GM12872 (cell line): ENCODE measurements at regions not wholly inside any gene's neighbourhood (a gene's known extent, or its start where the extent isn't known, plus 50 kb on each side); places are given as distances from the start of the nearest gene placed in this dataset.

Source experiments
- TF ChIP-seq, protein P1 (sequence below): IDR thresholded peaks from 3 replicates; pipeline ENCODE4 v1.5.1; 2011; ENCODE audit warnings: low read depth, mild to moderate bottlenecking, low read length, moderate library complexity; ENCODE audit not compliant: insufficient read depth

DNA sequence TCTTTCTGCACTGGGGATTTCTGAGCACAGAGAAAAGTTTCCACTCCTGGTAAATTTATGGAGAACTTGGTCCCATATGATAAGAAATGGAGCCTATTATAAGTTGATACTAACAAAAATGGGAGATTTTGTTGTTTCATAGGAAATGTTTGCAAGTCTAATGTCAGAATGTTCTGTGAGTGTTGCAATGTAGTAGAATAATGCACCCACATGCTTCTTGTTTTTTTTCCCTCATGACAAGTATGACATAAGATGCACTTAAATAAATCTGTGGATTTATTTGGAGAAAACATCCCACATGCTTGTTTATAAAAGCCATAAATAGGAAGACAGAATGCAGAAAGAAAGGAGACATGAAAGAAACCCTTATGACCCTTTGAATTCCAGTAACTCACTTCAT, 50.8 kb upstream of the KCNJ6 start:
- TF ChIP-seq, protein P1, sequence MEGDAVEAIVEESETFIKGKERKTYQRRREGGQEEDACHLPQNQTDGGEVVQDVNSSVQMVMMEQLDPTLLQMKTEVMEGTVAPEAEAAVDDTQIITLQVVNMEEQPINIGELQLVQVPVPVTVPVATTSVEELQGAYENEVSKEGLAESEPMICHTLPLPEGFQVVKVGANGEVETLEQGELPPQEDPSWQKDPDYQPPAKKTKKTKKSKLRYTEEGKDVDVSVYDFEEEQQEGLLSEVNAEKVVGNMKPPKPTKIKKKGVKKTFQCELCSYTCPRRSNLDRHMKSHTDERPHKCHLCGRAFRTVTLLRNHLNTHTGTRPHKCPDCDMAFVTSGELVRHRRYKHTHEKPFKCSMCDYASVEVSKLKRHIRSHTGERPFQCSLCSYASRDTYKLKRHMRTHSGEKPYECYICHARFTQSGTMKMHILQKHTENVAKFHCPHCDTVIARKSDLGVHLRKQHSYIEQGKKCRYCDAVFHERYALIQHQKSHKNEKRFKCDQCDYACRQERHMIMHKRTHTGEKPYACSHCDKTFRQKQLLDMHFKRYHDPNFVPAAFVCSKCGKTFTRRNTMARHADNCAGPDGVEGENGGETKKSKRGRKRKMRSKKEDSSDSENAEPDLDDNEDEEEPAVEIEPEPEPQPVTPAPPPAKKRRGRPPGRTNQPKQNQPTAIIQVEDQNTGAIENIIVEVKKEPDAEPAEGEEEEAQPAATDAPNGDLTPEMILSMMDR, result no peak

DNA sequence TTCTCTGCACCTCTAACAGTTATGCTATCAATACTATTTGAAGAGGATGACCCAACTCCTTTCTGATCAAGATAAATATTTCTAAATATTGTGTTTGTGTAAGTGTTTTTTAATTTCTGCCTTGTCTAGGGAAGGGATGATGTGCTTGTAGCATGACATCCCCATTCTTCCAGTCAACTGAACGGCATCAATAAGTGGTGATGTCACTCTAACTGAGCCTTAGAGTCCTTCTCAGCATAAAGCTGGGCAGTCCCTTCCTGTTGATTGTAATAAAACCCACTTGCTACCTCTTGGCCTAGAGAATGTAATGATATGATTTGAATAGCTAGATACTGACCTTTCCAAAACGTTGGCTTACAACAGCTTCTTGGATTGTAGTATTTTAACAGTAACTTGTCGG, 52.5 kb upstream of the KCNJ6 start:
- TF ChIP-seq, protein P1, result no peak

DNA sequence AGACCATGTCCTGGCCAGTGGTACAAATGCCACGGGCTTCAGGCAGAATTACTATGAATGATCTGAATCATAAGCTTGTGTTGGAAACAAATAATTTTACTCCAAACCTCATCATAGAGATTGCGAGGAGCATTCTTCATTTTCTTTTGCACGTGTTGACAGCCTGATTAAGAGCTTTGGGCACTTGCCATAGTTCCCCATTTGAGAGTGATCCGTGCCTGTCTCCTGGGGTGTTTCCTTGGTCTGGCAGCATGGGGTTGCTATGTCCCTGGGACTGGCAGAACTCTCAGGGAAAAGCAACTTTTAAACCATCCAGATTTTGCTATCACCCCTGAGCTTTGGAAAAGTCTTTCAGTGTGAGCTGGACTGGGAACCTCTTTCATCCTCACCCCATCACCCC, 54.3 kb upstream of the KCNJ6 start:
- TF ChIP-seq, protein P1, result no peak

DNA sequence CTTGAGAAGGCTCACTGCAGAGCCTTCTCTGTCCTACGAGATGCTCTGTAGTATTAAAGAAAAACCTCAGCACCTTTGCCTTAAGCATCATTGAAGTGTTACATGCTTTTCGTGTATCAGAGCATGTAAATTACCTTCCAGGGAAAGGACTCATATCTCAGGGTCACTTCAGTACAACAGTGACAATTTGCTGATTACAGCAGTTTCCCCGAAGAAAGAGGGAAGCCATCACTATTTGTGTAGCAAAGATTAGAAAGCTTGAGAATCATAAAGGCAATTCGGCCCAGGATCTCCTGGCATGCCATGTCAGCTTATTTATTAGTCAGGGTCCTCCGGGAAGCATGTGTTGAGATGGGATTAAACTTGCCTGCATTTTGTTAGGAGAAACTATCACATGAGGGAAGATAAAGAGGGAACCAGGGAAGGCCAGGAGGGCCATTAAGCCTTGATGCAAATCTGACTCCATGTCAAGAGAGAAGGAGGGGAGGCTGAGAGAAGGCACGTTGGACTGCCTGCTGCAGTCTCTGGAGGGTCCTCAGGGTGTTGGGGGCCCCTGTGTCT, 55.2 kb upstream of the KCNJ6 start:
- TF ChIP-seq, protein P1, result no peak

DNA sequence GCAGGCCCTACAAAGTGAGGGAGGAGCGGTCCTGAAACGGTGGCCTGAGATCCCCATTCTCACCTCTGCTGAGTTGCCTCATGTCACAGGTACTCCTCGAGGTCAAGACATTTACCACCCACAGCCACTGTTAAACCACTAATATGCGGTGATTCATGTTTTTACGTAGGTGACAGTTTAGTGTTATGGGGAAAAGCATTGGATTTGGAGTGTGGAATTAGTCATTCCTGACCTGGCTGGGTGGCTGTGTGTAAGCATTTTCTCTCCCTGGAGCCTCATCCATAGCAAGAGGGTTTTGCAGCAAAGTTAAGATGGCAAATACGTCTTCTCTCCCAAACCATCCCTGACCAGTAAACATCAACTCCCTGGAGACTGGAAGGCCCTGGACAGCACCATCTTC, 57.8 kb upstream of the KCNJ6 start:
- TF ChIP-seq, protein P1, result no peak

DNA sequence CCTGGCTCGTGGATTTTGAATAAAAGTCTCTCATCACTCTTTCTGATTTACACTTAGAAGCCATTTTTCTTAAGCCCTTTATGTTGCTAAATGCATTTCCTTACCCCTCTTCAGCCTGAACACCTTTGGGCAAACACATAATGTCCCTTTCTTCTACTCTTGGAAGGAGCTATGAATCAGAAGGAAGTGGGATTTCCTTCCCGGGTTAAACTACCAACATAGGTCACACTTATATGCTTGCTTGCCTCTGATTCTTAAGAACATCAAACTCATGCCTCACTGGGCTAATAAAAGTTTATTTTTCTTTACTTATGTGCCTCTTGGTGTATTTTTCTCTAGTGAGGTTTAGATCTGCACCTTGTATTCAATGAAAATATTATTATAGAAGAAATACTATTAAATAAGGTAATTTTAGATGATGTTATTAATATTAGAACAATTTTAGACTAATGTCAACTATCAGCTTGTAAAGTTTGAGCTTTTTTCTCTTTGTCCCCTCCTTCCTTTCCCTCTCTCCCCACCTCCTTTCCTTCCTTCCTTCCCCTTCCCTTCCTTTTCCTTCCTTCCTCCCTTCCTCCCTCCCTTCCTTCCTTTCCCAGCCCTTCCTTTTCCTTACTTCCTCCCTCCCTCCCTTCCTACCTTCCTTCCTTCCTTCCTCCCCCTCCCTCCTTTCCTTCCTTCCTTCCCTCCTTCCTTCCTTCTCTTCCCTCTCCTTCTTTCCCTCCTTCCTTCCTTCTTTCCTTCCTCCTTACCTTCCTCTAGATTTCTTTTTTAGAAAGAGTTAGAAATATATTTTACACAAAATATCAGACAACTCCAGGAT, 66.5 kb upstream of the KCNJ6 start:
- TF ChIP-seq, protein P1, result no peak

DNA sequence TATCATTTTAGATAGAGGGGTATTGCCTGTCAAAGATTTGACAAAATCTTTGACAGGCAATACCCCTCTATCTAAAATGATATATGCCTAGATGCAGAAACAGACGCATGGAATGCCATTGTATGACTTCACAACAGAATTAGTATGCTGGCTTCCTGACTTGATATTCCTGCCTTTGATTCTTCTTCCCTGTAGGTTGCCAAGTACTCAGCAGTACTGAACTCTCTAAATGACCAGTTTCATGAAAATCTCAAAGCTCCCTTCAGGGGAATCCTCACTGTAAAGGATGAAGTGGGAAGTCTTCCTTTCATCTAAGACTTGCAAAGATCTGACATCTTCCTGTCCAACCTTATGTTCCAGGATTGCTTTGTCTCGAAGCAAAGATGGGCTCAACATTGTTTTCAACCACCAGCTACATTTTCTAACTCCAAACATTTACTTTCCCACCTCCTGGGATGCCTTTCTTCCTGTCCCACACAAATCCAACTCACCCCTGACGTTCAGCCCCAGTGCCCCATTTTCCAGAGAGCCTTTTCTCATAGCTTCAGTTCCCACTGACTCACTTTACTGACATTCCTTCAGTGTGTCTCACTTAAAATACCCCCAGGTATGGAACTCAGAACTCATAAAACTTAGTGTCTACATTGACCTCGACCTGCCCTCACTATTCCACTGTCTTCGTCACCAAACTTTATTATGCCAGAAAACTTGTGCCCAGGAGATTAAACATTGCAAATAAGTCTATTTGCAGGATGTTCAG, 67.3 kb upstream of the KCNJ6 start:
- TF ChIP-seq, protein P1, result no peak
